Erythroblast (primary cell): ENCODE measurements at regions not wholly inside any gene's neighbourhood (a gene's known extent, or its start where the extent isn't known, plus 50 kb on each side); places are given as distances from the start of the nearest gene placed in this dataset.
"Not testable (repeated sequence)": the region's sequence is repeated elsewhere in the genome, so short reads cannot be mapped to it uniquely, and the experiment has no call there.

Experiments used
- GATA1 ChIP-seq: IDR thresholded peaks from 2 replicates; pipeline ENCODE4 v1.6.1; 2011; ENCODE audit warnings: low read depth, mild to moderate bottlenecking, control low read depth, low read length, moderate library complexity
- POLR2A ChIP-seq: IDR thresholded peaks from 2 replicates; pipeline ENCODE4 v1.6.1; 2011; ENCODE audit warnings: mild to moderate bottlenecking, low read length

DNA sequence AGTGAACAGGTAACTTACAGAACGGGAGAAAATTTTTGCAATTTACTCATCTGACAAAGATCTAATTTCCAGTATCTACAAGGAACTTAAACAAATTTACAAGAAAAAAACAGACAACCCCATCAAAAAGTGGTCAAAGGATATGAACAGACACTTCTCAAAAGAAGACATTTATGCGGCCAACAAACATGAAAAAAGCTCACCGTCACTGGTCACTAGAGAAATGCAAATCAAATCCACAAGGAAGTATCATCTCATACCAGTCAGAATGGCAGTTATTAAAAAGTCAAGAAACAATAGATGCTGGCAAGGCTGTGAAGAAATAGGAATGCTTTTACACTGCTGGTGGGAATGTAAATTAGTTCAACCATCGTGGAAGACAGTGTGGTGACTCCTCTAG lies 100.5 kb upstream of the GRIN3A start:
- TF ChIP-seq POLR2A, GATA1: not testable (repeated sequence)
